B cell (primary cell): ENCODE measurements at regions not wholly inside any gene's neighbourhood (a gene's known extent, or its start where the extent isn't known, plus 50 kb on each side); places are given as distances from the start of the nearest gene placed in this dataset.

Experiments used
- ATAC-seq: fragments of 200-7000 bp; cut with Tn5 transposase; one replicate; pipeline ENCODE4 v1.10.0; 2021; ENCODE audit warnings: low read depth, mild to moderate bottlenecking, moderate number of reproducible peaks, moderate library complexity
- CTCF ChIA-PET: fragments of 350-600 bp; sonication (Branson Sonifier 250); formaldehyde crosslinking; loops from one replicate; lab custom pipeline; 2021; ENCODE audit warnings: antibody characterized with exemption, inconsistent platforms; lab: Charles Lee
- POLR2A ChIA-PET: fragments of 350-600 bp; sonication (Branson Sonifier 250); formaldehyde crosslinking; loops from one replicate; lab custom pipeline; 2021; ENCODE audit warnings: antibody characterized with exemption; lab: Charles Lee
- DNase-seq: peaks from one replicate; pipeline ENCODE4 v3.0.0; 2013
- H2AFZ ChIP-seq: 2 replicates; pipeline ENCODE4 v1.6.1; 2012; ENCODE audit warnings: mild to moderate bottlenecking, low read depth, low read length; ENCODE audit not compliant: insufficient read depth, poor library complexity, severe bottlenecking
- H3K27ac ChIP-seq, 2 donors: 1 replicate in 1 of 2; 2 replicates in 1 of 2; pipeline ENCODE4 v1.5.1; 2012 to 2013; ENCODE audit warnings: low read length in 2 of 2, mild to moderate bottlenecking in 2 of 2, moderate library complexity in 1 of 2
- H3K27me3 ChIP-seq, 4 experiments: fragments of 200-600 bp in 1 of 4; sonication (generic) in 1 of 4; replicated peaks in 1 of 4; 1 replicate in 2 of 4; 2 replicates in 2 of 4; pipeline versions ENCODE4 v1.6.1 to v1.7.0; 2013 to 2016; ENCODE audit warnings: low read length in 3 of 4, mild to moderate bottlenecking in 2 of 4, mixed read lengths in 1 of 4, moderate library complexity in 1 of 4; ENCODE audit not compliant: insufficient read depth in 4 of 4, control insufficient read depth in 3 of 4; ENCODE audit errors: control extremely low read depth in 1 of 4
- H3K36me3 ChIP-seq, 2 experiments: replicated peaks in 1 of 2; 1 replicate in 1 of 2; 2 replicates in 1 of 2; pipeline versions ENCODE4 v1.6.1 to v1.7.1; 2013; ENCODE audit warnings: low read length in 1 of 2; ENCODE audit not compliant: insufficient read depth in 2 of 2, control insufficient read depth in 1 of 2; ENCODE audit errors: control extremely low read depth in 1 of 2, extremely low read depth in 1 of 2
- H3K4me1 ChIP-seq, 2 donors: fragments of 200-600 bp in 1 of 2; sonication (generic) in 1 of 2; 1 replicate in 1 of 2; 2 replicates in 1 of 2; pipeline versions ENCODE4 v1.5.1 to v1.6.1; 2013 to 2017; ENCODE audit warnings: low read length in 2 of 2; ENCODE audit not compliant: control insufficient read depth in 2 of 2, insufficient read depth in 2 of 2
- H3K4me2 ChIP-seq: replicated peaks from 2 replicates; pipeline ENCODE3; 2012; ENCODE audit warnings: mild to moderate bottlenecking, low read depth, low read length; ENCODE audit not compliant: poor library complexity, severe bottlenecking
- H3K4me3 ChIP-seq, 5 experiments: fragments of 200-600 bp in 1 of 5; sonication (generic) in 1 of 5; 1 replicate in 3 of 5; 2 replicates in 2 of 5; pipeline versions ENCODE4 v1.5.1 to v1.7.0; 2011 to 2016; ENCODE audit warnings: low read length in 4 of 5, mild to moderate bottlenecking in 4 of 5, low read depth in 2 of 5, control low read depth in 1 of 5, moderate library complexity in 1 of 5; ENCODE audit not compliant: insufficient read depth in 1 of 5; ENCODE audit errors: control extremely low read depth in 1 of 5, extremely low read depth in 1 of 5
- H3K79me2 ChIP-seq: fragments of 200-600 bp; sonication (generic); one replicate; pipeline ENCODE4 v1.6.0; 2016; ENCODE audit warnings: low read length; ENCODE audit not compliant: control insufficient read depth, insufficient read depth
- H3K9ac ChIP-seq: fragments of 200-600 bp; sonication (generic); 2 replicates; pipeline ENCODE4 v1.6.1; 2017; ENCODE audit warnings: mild to moderate bottlenecking, low read length, moderate library complexity
- H3K9me3 ChIP-seq, 3 donors: one replicate each; pipeline versions ENCODE4 v1.6.1 to v1.7.1; 2013; ENCODE audit warnings: low read length in 2 of 3; ENCODE audit not compliant: control insufficient read depth in 2 of 3, insufficient read depth in 1 of 3; ENCODE audit errors: control extremely low read depth in 1 of 3
- H4K20me1 ChIP-seq: 2 replicates; pipeline ENCODE4 v1.6.0; 2012; ENCODE audit warnings: mild to moderate bottlenecking, low read length; ENCODE audit not compliant: insufficient read depth, control insufficient read depth, poor library complexity, severe bottlenecking
- H3K27ac Mint-ChIP-seq: one replicate; pipeline ENCODE4 v1.8.0; 2021; ENCODE audit warnings: mixed read lengths
- H3K27me3 Mint-ChIP-seq: one replicate; pipeline ENCODE4 v1.8.0; 2021; ENCODE audit warnings: mixed read lengths
- H3K4me1 Mint-ChIP-seq: one replicate; pipeline ENCODE4 v1.8.0; 2021; ENCODE audit warnings: mixed read lengths
- H3K4me3 Mint-ChIP-seq: one replicate; pipeline ENCODE4 v1.8.0; 2021; ENCODE audit warnings: mixed read lengths
- H3K9me3 Mint-ChIP-seq: one replicate; pipeline ENCODE4 v1.8.0; 2022; ENCODE audit warnings: mixed read lengths; ENCODE audit not compliant: insufficient read depth
- EZH2 ChIP-seq: IDR thresholded peaks from 2 replicates; pipeline ENCODE4 v1.6.1; 2012; ENCODE audit warnings: borderline replicate concordance, low read depth, mild to moderate bottlenecking, moderate library complexity, low read length; ENCODE audit not compliant: insufficient read depth, poor library complexity, severe bottlenecking
- WGBS: methylation state at CpG from one replicate; pipeline ENCODE4 v1.1.5; 2013; ENCODE audit warnings: missing lambda C conversion rate; ENCODE audit not compliant: insufficient coverage; 5-methylcytosine and 5-hydroxymethylcytosine counted together
- intact Hi-C: fragments of 100-400 bp; cut with micrococcal nuclease; formaldehyde crosslinking; loops from one replicate; pipeline ENCODE4 v1.10.0; 2022
- TF ChIP-seq, protein P1 (sequence below): fragments of 200-600 bp; IDR thresholded peaks from one replicate; pipeline ENCODE4 v1.8.0; 2022; ENCODE audit warnings: antibody characterized with exemption, mild to moderate bottlenecking

DNA sequence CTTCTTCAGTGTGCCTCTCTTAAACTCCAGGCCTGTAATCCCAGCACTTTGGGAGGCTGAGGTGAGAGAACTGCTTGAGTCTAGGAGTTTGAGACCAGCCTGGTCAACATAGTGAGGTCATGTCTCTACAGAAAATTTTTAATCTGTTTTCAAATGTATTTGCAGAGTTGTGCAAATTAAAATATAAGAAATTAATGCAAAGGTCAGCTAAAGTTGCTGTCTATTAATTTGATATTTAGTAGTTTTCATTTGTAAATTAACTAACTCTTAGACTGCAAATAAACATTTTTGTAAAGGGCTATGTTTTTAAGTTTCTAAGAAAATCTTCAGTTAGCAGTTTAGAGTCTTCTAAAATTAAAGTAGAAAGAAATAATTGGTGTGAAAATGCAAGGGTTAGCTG lies 99.9 kb upstream of the TJP1 start:
- Histone ChIP-seq H2AFZ (no peak overlapping the region), H3K4me1 (no peaks in the 10 kb centered on the region), H3K79me2 (no peaks in the 10 kb centered on the region), H3K4me3 (no peak overlapping the region), H3K27me3 (peaks cover 0 to 5% (median 0%) of the 10 kb centered on the region in 4 experiments), H3K27ac (no peak overlapping the region), H3K36me3 (no peaks in the 10 kb centered on the region), H4K20me1 (no peaks in the 10 kb centered on the region), H3K9ac (no peak overlapping the region), H3K9me3 (peaks cover 0 to 2% (median 0%) of the 10 kb centered on the region in 3 donors), H3K4me2 (no peak overlapping the region)
- H3K9me3 Mint-ChIP-seq: peaks cover 2% of the 10 kb centered on the region
- ATAC-seq (no peak), DNase-seq (no peak)
- ChIA-PET CTCF (no interaction called here), POLR2A (no interaction called here)
- TF ChIP-seq, protein P1, sequence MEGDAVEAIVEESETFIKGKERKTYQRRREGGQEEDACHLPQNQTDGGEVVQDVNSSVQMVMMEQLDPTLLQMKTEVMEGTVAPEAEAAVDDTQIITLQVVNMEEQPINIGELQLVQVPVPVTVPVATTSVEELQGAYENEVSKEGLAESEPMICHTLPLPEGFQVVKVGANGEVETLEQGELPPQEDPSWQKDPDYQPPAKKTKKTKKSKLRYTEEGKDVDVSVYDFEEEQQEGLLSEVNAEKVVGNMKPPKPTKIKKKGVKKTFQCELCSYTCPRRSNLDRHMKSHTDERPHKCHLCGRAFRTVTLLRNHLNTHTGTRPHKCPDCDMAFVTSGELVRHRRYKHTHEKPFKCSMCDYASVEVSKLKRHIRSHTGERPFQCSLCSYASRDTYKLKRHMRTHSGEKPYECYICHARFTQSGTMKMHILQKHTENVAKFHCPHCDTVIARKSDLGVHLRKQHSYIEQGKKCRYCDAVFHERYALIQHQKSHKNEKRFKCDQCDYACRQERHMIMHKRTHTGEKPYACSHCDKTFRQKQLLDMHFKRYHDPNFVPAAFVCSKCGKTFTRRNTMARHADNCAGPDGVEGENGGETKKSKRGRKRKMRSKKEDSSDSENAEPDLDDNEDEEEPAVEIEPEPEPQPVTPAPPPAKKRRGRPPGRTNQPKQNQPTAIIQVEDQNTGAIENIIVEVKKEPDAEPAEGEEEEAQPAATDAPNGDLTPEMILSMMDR: no peak
- TF ChIP-seq EZH2: no peak
- no peaks in the 10 kb centered on the region for H3K4me1 Mint-ChIP-seq
- H3K27me3 Mint-ChIP-seq: peaks cover 30% of the 10 kb centered on the region
- H3K27ac Mint-ChIP-seq: no peak overlapping the region
- H3K4me3 Mint-ChIP-seq: no peak overlapping the region
- intact Hi-C loops: no loop called here

DNA sequence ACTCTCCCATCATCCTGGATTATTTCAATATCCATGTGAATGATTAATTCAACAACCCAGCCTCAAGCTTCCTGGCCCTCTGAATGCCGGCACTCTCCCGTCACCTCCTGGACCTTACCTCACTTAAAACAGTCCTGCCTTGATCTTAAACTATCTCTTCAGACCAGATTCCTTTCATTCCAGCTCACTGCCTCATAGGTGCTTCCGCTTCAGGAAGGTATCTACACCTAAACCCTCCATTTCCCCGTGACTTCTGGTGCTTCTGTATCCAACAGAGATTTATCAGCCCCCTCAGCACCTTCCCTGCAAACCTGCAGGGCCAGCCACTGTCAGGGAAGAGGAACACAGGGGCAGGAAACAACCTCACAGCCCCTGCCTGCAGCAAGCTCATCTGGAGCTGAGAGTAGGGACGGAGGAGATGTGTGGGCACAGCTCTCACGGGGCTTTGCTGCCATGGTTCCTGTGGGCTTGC lies 98.9 kb upstream of the TJP1 start:
- Histone ChIP-seq H3K79me2 (no peaks in the 10 kb centered on the region), H4K20me1 (no peaks in the 10 kb centered on the region), H3K4me1 (no peaks in the 10 kb centered on the region), H3K9me3 (peaks cover 0 to 2% (median 0%) of the 10 kb centered on the region in 3 donors), H3K36me3 (no peaks in the 10 kb centered on the region), H3K27ac (no peak overlapping the region), H3K4me2 (no peak overlapping the region), H2AFZ (no peak overlapping the region), H3K27me3 (peaks cover 0 to 5% (median 0%) of the 10 kb centered on the region in 4 experiments), H3K9ac (no peak overlapping the region), H3K4me3 (no peak overlapping the region)
- ChIA-PET POLR2A (no interaction called here), CTCF (no interaction called here)
- 46% methylated on average over 4 of the region's 6 CpGs for WGBS
- DNase-seq (no peak), ATAC-seq (no peak)
- H3K27ac Mint-ChIP-seq: no peak overlapping the region
- intact Hi-C loops: no loop called here
- H3K4me3 Mint-ChIP-seq: no peak overlapping the region
- H3K4me1 Mint-ChIP-seq: no peaks in the 10 kb centered on the region
- TF ChIP-seq, protein P1: no peak
- TF ChIP-seq EZH2: no peak
- peaks cover 31% of the 10 kb centered on the region for H3K27me3 Mint-ChIP-seq
- H3K9me3 Mint-ChIP-seq: peaks cover 2% of the 10 kb centered on the region
